OCI-LY3 (cell line): ENCODE measurements at regions not wholly inside any gene's neighbourhood (a gene's known extent, or its start where the extent isn't known, plus 50 kb on each side); places are given as distances from the start of the nearest gene placed in this dataset.

Source experiments
- H2AFZ ChIP-seq: fragments of 200-600, 300-600 bp; shearing (Covaris generic); 2 replicates; pipeline ENCODE4 v1.6.0; 2014; ENCODE audit warnings: antibody characterized with exemption, low read depth, low read length
- H3K27ac ChIP-seq: fragments of 200-600, 300-600 bp; sonication (generic); 2 replicates; pipeline ENCODE4 v1.5.1; 2014; ENCODE audit warnings: mild to moderate bottlenecking, low read length, moderate library complexity, mixed read lengths
- H3K27me3 ChIP-seq: fragments of 200-600, 300-600 bp; sonication (generic); 2 replicates; pipeline ENCODE4 v1.6.1; 2014; ENCODE audit warnings: low read depth, low read length, mixed read lengths
- H3K36me3 ChIP-seq: fragments of 200-600, 300-600 bp; sonication (generic); replicated peaks from 2 replicates; pipeline ENCODE3; 2014; ENCODE audit warnings: low read depth, low read length, mixed read lengths
- H3K4me1 ChIP-seq: fragments of 300-600, 200-600 bp; sonication (generic); 2 replicates; pipeline ENCODE4 v1.6.1; 2014; ENCODE audit warnings: low read length, mixed read lengths
- H3K4me2 ChIP-seq: fragments of 200-600, 300-600 bp; sonication (generic); 2 replicates; pipeline ENCODE4 v1.6.1; 2014; ENCODE audit warnings: low read length, mixed read lengths
- H3K4me3 ChIP-seq: fragments of 300-600, 200-600 bp; sonication (generic); 2 replicates; pipeline ENCODE4 v1.5.1; 2014; ENCODE audit warnings: antibody characterized with exemption, mild to moderate bottlenecking, low read length, moderate library complexity
- H3K79me2 ChIP-seq: fragments of 300-600, 200-600 bp; shearing (Covaris generic); 2 replicates; pipeline ENCODE4 v1.6.1; 2014; ENCODE audit warnings: mild to moderate bottlenecking, low read length, mixed read lengths
- H3K9ac ChIP-seq: fragments of 300-600, 200-600 bp; shearing (Covaris generic); 2 replicates; pipeline ENCODE4 v1.6.0; 2014; ENCODE audit warnings: mild to moderate bottlenecking, low read length, moderate library complexity
- H3K9me3 ChIP-seq: fragments of 200-600, 300-600 bp; shearing (Covaris generic); 2 replicates; pipeline ENCODE4 v1.6.1; 2014; ENCODE audit warnings: low read length, mixed read lengths; ENCODE audit not compliant: insufficient read depth
- H4K20me1 ChIP-seq: fragments of 200-600, 300-600 bp; sonication (generic); 2 replicates; pipeline ENCODE4 v1.6.1; 2016; ENCODE audit warnings: low read length, mixed read lengths; ENCODE audit not compliant: insufficient read depth
- EZH2phosphoT487 ChIP-seq: fragments of 200-600 bp; shearing (Covaris generic); IDR thresholded peaks from 2 replicates; pipeline ENCODE4 v1.6.1; 2018; ENCODE audit warnings: antibody characterized with exemption, mixed run types, low read depth
- TF ChIP-seq, protein P1 (sequence below): fragments of 200-600, 300-600 bp; sonication (generic); IDR thresholded peaks from 2 replicates; pipeline ENCODE4 v1.5.1; 2014; ENCODE audit warnings: antibody characterized with exemption, low read length, low read depth

DNA sequence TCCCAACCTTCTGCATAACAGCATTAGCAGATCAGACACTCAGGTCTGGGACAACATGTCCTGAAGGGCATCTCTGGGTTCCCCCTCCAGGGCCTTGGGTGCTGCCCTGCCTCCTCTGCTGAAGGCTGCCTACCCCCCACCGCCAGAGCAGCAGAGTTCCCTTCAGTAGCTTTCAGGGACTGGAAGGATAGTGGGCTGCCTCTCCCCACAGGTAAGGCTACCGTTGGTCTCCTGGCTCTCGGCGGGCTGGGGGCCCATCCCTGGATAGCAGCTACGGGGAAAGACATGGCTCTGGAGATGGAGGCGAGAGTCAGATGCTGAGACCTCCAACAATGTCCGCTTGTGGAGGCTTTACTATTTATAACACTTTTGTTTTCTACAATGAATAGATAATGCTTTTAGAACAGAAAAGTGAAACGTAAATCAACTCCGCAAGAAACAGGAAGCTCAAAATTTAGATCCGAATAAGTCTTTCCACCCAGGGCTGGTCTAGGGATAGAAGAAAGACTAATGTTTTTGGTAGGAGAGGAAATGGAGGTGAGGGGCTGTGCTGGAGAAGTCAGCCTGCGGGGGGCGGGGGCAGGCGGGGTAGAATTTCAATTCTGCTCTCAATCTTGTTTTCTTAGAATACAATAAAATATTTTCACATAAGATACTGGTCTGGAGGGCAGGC lies 58.4 kb downstream of the ARL4C start:
- Histone ChIP-seq H3K9ac (no peak overlapping the region), H3K36me3 (no peaks in the 10 kb centered on the region), H3K9me3 (no peaks in the 10 kb centered on the region), H3K4me2 (no peak overlapping the region), H4K20me1 (no peaks in the 10 kb centered on the region), H3K27ac (no peak overlapping the region), H3K4me1 (no peaks in the 10 kb centered on the region), H3K4me3 (no peak overlapping the region), H3K27me3 (no peaks in the 10 kb centered on the region), H2AFZ (no peak overlapping the region), H3K79me2 (no peaks in the 10 kb centered on the region)
- TF ChIP-seq EZH2phosphoT487, result no peak
- TF ChIP-seq, protein P1, sequence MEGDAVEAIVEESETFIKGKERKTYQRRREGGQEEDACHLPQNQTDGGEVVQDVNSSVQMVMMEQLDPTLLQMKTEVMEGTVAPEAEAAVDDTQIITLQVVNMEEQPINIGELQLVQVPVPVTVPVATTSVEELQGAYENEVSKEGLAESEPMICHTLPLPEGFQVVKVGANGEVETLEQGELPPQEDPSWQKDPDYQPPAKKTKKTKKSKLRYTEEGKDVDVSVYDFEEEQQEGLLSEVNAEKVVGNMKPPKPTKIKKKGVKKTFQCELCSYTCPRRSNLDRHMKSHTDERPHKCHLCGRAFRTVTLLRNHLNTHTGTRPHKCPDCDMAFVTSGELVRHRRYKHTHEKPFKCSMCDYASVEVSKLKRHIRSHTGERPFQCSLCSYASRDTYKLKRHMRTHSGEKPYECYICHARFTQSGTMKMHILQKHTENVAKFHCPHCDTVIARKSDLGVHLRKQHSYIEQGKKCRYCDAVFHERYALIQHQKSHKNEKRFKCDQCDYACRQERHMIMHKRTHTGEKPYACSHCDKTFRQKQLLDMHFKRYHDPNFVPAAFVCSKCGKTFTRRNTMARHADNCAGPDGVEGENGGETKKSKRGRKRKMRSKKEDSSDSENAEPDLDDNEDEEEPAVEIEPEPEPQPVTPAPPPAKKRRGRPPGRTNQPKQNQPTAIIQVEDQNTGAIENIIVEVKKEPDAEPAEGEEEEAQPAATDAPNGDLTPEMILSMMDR, result no peak

DNA sequence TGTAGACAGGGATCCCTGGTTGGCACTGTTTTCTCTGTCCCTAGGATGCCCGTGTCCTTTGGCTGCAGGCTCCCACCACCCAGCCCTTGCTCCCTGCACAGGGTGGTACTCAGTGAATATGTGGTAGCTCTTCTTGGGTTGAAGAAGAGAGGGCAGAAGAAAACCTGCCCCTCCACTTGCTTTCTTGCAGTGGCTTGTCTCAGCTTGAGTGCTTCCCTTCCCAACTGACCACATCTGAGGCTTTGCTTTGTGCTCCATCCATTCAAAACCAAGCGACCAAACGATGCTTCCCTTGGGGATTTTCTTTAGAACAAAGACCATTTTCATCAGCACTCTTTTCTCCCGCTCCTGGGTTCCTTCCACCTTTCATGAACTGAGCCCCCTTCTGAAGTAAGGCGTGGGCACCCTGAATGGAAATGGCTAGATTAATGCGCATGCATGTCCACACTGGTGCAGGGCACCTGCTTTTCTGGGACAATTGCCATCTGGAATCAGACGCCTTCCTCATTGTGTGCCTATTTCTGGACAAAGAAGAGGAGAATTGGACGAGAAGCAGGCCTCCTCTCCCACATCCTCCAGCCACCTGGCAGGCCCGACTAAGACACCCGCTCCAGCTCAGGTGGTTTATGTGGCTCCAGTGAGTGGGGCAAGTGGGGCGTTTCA lies 59.1 kb downstream of the ARL4C start:
- no peak overlapping the region for H3K4me2 ChIP-seq

DNA sequence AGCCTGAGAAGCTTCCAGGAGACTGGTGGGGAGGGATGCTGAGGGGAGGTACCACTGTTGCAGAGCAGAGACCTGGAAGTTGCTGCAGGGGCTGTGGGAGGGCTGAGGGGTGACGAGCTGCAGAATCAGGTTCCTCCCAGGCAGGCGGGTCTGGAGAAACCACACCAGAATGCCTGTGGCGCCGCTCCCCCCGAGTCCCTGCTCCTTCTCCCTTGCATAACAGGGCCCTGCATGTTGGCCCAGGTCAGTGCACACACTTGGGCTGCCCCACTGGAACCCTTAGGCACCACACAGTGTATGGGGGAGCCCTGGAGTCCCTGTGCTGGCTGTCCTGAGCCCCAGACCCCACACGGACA lies 60.4 kb downstream of the ARL4C start:
- no peaks in the 10 kb centered on the region for H3K9me3 ChIP-seq

More for the DNA sequence above, 59.1 kb downstream of the ARL4C start:
- H3K4me3 ChIP-seq, result no peak overlapping the region
- H3K27ac ChIP-seq, result no peak overlapping the region
- H3K9me3 ChIP-seq, result no peaks in the 10 kb centered on the region
- H3K4me1 ChIP-seq, result no peaks in the 10 kb centered on the region
- no peak overlapping the region for H2AFZ ChIP-seq
- H3K36me3 ChIP-seq, result no peaks in the 10 kb centered on the region
- no peaks in the 10 kb centered on the region for H4K20me1 ChIP-seq
- no peaks in the 10 kb centered on the region for H3K27me3 ChIP-seq
- H3K9ac ChIP-seq, result no peak overlapping the region
- TF ChIP-seq, protein P1, result no peak
- TF ChIP-seq EZH2phosphoT487, result no peak
- H3K79me2 ChIP-seq, result no peaks in the 10 kb centered on the region

DNA sequence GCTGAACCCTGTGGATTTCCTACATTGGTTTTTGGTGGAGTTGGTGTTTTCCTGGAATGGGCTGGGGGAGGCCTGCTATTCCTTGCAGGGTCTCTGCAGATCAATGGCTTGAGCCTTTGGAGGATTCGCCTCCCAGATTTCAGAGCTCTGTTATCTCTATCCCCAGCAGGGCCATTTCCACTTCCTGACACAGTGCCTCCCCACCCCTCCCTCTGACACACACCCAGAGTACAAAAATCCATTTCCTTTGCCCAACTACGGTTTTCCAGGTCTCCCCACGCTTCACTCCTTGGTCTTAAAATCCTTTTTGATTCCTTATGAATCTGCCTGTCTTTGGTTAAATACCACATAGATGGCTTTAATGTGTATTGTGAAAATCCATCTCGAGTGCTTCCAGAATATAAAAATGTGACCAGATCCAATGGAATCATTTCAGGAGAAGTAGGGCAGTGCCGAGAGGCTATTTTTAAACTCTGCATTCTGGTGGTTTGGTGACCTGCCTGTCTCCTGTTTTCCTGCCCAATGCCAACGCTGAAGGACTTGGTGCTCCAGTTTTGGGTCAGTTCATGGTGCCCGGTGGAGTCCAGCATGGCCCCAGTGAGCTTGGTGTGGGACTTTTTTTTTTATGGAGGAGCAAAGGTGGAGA lies 60.9 kb downstream of the ARL4C start:
- H2AFZ ChIP-seq, result no peak overlapping the region
- no peak overlapping the region for H3K4me2 ChIP-seq
- no peak overlapping the region for H3K4me3 ChIP-seq
- no peaks in the 10 kb centered on the region for H4K20me1 ChIP-seq
- no peak overlapping the region for H3K9ac ChIP-seq
- no peaks in the 10 kb centered on the region for H3K36me3 ChIP-seq
- H3K27ac ChIP-seq, result no peak overlapping the region
- no peaks in the 10 kb centered on the region for H3K9me3 ChIP-seq
- TF ChIP-seq EZH2phosphoT487, result no peak
- TF ChIP-seq, protein P1, result no peak
- no peaks in the 10 kb centered on the region for H3K4me1 ChIP-seq
- no peaks in the 10 kb centered on the region for H3K27me3 ChIP-seq
- H3K79me2 ChIP-seq, result no peaks in the 10 kb centered on the region

More for the DNA sequence above, 60.4 kb downstream of the ARL4C start:
- Histone ChIP-seq H3K4me3 (no peak overlapping the region), H3K4me2 (no peak overlapping the region), H4K20me1 (no peaks in the 10 kb centered on the region), H3K27ac (no peak overlapping the region), H3K4me1 (no peaks in the 10 kb centered on the region), H3K36me3 (no peaks in the 10 kb centered on the region), H2AFZ (no peak overlapping the region), H3K27me3 (no peaks in the 10 kb centered on the region), H3K9ac (no peak overlapping the region), H3K79me2 (no peaks in the 10 kb centered on the region)
- TF ChIP-seq, protein P1, result no peak
- TF ChIP-seq EZH2phosphoT487, result no peak
